Inferior parietal cortex (tissue), 1 donor: ENCODE measurements at regions not wholly inside any gene's neighbourhood (a gene's known extent, or its start where the extent isn't known, plus 50 kb on each side); places are given as distances from the start of the nearest gene placed in this dataset.

Source experiments
- DNase-seq: peaks from one replicate; pipeline ENCODE4 v3.0.0-alpha.2; 2016; ENCODE audit errors: extremely low spot score

- no peak for DNase-seq
These were observed 186.2 kb upstream of the CST7 start for GRCh38 chr20:24762791-24763350.

GRCh38 chr20:24763386-24764026 lies 185.6 kb upstream of the CST7 start:
- DNase-seq = peak; percentile 39

- no peak for DNase-seq
These were observed 184.9 kb upstream of the CST7 start for GRCh38 chr20:24764027-24764793.

GRCh38 chr20:24764794-24765202 lies 184.3 kb upstream of the CST7 start:
- no peak for DNase-seq

GRCh38 chr20:24765316-24766142 lies 183.5 kb upstream of the CST7 start:
- no peak for DNase-seq

GRCh38 chr20:24766143-24766527 lies 182.9 kb upstream of the CST7 start:
- DNase-seq = no peak

- DNase-seq = no peak
These were observed 182.0 kb upstream of the CST7 start for GRCh38 chr20:24766826-24767622.

GRCh38 chr20:24767623-24768100 lies 181.4 kb upstream of the CST7 start:
- no peak for DNase-seq

GRCh38 chr20:24768201-24768636 lies 180.8 kb upstream of the CST7 start:
- DNase-seq = no peak

GRCh38 chr20:24768713-24769601 lies 180.1 kb upstream of the CST7 start:
- no peak for DNase-seq

- no peak for DNase-seq
These were observed 179.0 kb upstream of the CST7 start for GRCh38 chr20:24769878-24770627.

- no peak for DNase-seq
These were observed 178.2 kb upstream of the CST7 start for GRCh38 chr20:24770628-24771541.

- DNase-seq = no peak
These were observed 177.5 kb upstream of the CST7 start for GRCh38 chr20:24771542-24772061.

- DNase-seq = no peak
These were observed 176.4 kb upstream of the CST7 start for GRCh38 chr20:24772667-24773066.

- peak; percentile 19 for DNase-seq
These were observed 175.9 kb upstream of the CST7 start for GRCh38 chr20:24773168-24773567.

- no peak for DNase-seq
These were observed 175.3 kb upstream of the CST7 start for GRCh38 chr20:24773751-24774201.

- no peak for DNase-seq
These were observed 173.1 kb upstream of the CST7 start for GRCh38 chr20:24775966-24776365.

GRCh38 chr20:24776755-24777271 lies 172.3 kb upstream of the CST7 start:
- DNase-seq = no peak
